Heart left ventricle (tissue), 16 donors: ENCODE measurements at regions not wholly inside any gene's neighbourhood (a gene's known extent, or its start where the extent isn't known, plus 50 kb on each side); places are given as distances from the start of the nearest gene placed in this dataset.

Experiments
- ATAC-seq, 4 donors: fragments of 200-7000 bp; cut with Tn5 transposase; one replicate each; pipeline ENCODE4 v1.9.1; 2020 to 2022; ENCODE audit warnings: moderate library complexity in 4 of 4, mild to moderate bottlenecking in 3 of 4, moderate number of reproducible peaks in 1 of 4
- DNase-seq, 5 donors: peaks; one replicate each; pipeline ENCODE4 v3.0.0-alpha.2; 2020
- H3K27ac ChIP-seq, 12 donors: fragments of 200-600 bp; sonication (generic) in 4 of 12; one replicate each; pipeline versions ENCODE4 v1.5.0 to v1.8.0; 2016 to 2022; ENCODE audit warnings: mild to moderate bottlenecking in 2 of 12
- H3K27me3 ChIP-seq, 9 donors: fragments of 200-600 bp; sonication (generic) in 2 of 9; one replicate each; pipeline versions ENCODE4 v1.5.1 to v1.8.0; 2016 to 2022; ENCODE audit warnings: mild to moderate bottlenecking in 3 of 9
- H3K36me3 ChIP-seq, 9 donors: fragments of 200-600 bp; sonication (generic) in 2 of 9; one replicate each; pipeline versions ENCODE4 v1.5.0 to v1.8.0; 2018 to 2022; ENCODE audit warnings: mild to moderate bottlenecking in 2 of 9
- H3K4me1 ChIP-seq, 12 donors: fragments of 200-600 bp; sonication (generic) in 4 of 12; one replicate each; pipeline versions ENCODE4 v1.5.0 to v1.8.0; 2016 to 2022; ENCODE audit warnings: mild to moderate bottlenecking in 3 of 12
- H3K4me3 ChIP-seq, 12 donors: fragments of 200-600 bp; sonication (generic) in 4 of 12; one replicate each; pipeline versions ENCODE4 v1.5.0 to v1.8.0; 2017 to 2022; ENCODE audit warnings: mild to moderate bottlenecking in 9 of 12, moderate library complexity in 4 of 12
- H3K9me3 ChIP-seq, 12 donors: fragments of 200-600 bp; sonication (generic) in 4 of 12; one replicate each; pipeline versions ENCODE4 v1.5.0 to v1.8.0; 2016 to 2022; ENCODE audit warnings: mild to moderate bottlenecking in 1 of 12
- POLR2A ChIP-seq, 2 donors: fragments of 450-650 bp; IDR thresholded peaks; one replicate each; pipeline ENCODE4 v1.6.1; 2017; ENCODE audit warnings: antibody characterized with exemption in 2 of 2, mild to moderate bottlenecking in 2 of 2, moderate library complexity in 2 of 2
- WGBS, 4 donors: extraction: QIAGEN DNeasy Blood & Tissue Kit in 2 of 4; methylation state at CpG; one replicate each; pipeline versions ENCODE4 v1.1.5 to v1.1.7; 2013 to 2018; 5-methylcytosine and 5-hydroxymethylcytosine counted together
- intact Hi-C, 10 donors: fragments of 100-400 bp; cut with DNase I; formaldehyde crosslinking; loops; one replicate each; pipeline versions ENCODE4 v1.11.1 to v1.14.2; 2022
- TF ChIP-seq, protein P1 (sequence below), 12 donors: fragments of 200-600 bp; sonication (generic) in 4 of 12; IDR thresholded peaks; one replicate each; pipeline versions ENCODE4 v1.5.0 to v1.8.0; 2018 to 2022; ENCODE audit warnings: antibody characterized with exemption in 12 of 12, mild to moderate bottlenecking in 5 of 12
- donor health status: ischemic (EF 13 %, LVEDD 7.1; RV severe dilation, severe dysfunction).
- donor health status: healthy with polysubstance abuse.
- donor health status: DM: no; HTN: yes; CAD: no.
- donor health status: DM: no; HTN: no; CAD: no.
- donor health status: ischemic (EF 25% LVEDD 6.9; RV normal size, moderate dysfunction).
- donor health status: ischemic (EF 25% LVEDD 5.7; RV mildly dilated, moderate dysfunction).
- donor health status: healthy.
- donor health status: DM: yes; HTN: yes; CAD: no.
- donor health status: ischemic (EF 35%, LVEDD 5.7; RV mildly dilated, moderate dysfunction).
- donor health status: nonischemic (EF 11% LVEDD 7.7; RV severe dilation, severe dysfunction).
- donor health status: DM: yes; HTN: yes; CAD: no.
- donor health status: PGD.
- donor health status: ischemic (EF 29% LVEDD 5.4; RV normal size, mild dysfunction).
- donor health status: nonischemic (EF 23%, LVEDD 6.1; RV moderate dilation, normal function).

DNA sequence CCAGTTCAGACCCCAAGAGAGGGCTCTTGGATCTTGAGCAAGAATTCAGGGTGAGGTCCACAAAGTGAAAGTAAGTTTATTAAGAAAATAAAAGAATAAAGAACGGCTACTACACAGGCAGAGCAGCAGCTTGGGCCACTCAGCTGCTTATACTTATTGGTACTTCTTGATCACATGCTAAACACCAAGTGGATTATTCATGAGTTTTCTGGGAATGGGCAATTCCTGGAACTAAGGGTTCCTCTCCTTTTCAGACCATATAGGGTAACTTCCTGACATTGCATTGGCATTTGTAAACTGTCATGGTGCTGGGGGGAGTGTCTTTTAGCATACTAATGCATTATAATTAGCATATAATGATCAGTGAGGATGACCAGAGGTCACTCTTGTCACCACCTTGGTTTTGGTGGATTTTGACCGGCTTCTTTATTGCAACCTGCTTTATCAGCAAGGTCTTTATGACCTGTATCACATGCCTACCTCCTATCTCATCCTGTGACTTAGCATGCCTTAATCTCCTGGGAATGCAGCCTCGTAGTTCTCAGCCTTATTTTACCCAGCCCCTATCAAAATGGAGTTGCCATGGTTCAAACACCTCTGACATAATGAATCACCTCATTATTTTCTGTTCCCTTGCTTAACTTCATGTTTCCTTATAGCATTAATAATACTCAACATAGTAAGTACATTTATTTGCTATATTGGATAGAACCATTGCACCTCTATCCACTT is 476.3 kb downstream of the DTHD1 start:
- Histone ChIP-seq H3K27ac (no peak overlapping the region), H3K9me3 (peaks cover 0 to 3% (median 0%) of the 10 kb centered on the region in 12 donors), H3K4me1 (no peaks in the 10 kb centered on the region), H3K27me3 (no peaks in the 10 kb centered on the region), H3K36me3 (no peaks in the 10 kb centered on the region), H3K4me3 (no peak overlapping the region)
- 51 to 64% (median 55%) methylated on average over 3 of the region's 3 CpGs for WGBS, 4 donors
- DNase-seq (no peak), ATAC-seq (no peak)
- intact Hi-C loops, result no loop called here
- TF ChIP-seq, protein P1, sequence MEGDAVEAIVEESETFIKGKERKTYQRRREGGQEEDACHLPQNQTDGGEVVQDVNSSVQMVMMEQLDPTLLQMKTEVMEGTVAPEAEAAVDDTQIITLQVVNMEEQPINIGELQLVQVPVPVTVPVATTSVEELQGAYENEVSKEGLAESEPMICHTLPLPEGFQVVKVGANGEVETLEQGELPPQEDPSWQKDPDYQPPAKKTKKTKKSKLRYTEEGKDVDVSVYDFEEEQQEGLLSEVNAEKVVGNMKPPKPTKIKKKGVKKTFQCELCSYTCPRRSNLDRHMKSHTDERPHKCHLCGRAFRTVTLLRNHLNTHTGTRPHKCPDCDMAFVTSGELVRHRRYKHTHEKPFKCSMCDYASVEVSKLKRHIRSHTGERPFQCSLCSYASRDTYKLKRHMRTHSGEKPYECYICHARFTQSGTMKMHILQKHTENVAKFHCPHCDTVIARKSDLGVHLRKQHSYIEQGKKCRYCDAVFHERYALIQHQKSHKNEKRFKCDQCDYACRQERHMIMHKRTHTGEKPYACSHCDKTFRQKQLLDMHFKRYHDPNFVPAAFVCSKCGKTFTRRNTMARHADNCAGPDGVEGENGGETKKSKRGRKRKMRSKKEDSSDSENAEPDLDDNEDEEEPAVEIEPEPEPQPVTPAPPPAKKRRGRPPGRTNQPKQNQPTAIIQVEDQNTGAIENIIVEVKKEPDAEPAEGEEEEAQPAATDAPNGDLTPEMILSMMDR (IDR thresholded peaks at IDR 0.05), result no peak
- no peak for TF ChIP-seq POLR2A (IDR thresholded peaks at IDR 0.05)

DNA sequence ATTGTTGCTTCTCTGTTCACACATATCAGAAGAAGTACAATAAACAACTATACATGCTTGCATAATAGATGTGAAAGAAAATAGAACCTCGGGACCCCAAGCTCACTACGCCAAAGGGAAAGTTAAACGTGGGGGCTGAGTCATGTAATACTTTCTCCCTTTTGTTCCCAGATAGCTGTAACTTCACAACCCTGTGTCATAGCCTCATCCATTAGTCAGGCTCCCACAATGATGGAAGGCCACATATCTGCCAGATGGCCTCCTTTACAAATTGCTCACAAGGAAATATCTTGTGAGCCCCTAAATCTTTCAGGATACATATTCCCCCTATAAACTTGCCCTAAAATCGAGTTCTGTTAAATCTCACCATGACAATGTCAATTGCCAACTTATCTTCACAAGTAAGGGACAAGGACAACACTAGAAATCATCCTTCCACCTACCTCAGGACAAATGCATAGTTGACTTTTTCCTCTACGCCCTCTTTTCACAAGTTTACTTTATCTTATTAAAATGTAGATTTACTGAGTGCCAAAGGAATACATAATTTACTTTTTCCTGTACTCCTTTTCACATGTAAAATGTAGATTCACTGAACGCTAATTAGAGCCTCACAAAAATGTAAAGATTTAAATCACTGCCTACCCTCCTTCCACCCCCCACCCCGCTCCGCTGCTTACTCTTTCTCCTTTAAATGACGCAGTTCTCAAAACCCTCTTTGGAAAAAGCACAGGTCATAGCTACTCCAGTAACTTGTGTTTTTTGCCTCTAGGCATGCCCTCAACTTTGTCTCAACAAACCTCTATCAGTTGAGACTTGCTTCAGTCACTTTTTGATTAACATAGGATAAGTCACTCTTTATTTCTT is 477.1 kb downstream of the DTHD1 start:
- DNase-seq, result no peak
- WGBS, 4 donors, result 63 to 70% (median 69%) methylated on average over 9 of the region's 9 CpGs

GRCh38 chr4:36761607-36762006 is 480.2 kb downstream of the DTHD1 start:
- WGBS, 4 donors, result 66 to 75% (median 71%) methylated on average over 4 of the region's 4 CpGs

More for the DNA sequence above, 477.1 kb downstream of the DTHD1 start:
- Histone ChIP-seq H3K4me1 (no peaks in the 10 kb centered on the region), H3K27me3 (no peaks in the 10 kb centered on the region), H3K36me3 (no peaks in the 10 kb centered on the region), H3K27ac (no peak overlapping the region), H3K9me3 (peaks cover 0 to 3% (median 0%) of the 10 kb centered on the region in 12 donors), H3K4me3 (no peak overlapping the region)
- intact Hi-C loops, result no loop called here
- TF ChIP-seq POLR2A (IDR thresholded peaks at IDR 0.05), result no peak
- TF ChIP-seq, protein P1 (IDR thresholded peaks at IDR 0.05), result no peak
- ATAC-seq, result no peak

More at GRCh38 chr4:36761607-36762006, 480.2 kb downstream of the DTHD1 start:
- intact Hi-C loops, result no loop called here
- Histone ChIP-seq H3K4me3 (no peak overlapping the region), H3K9me3 (no peaks in the 10 kb centered on the region), H3K36me3 (no peaks in the 10 kb centered on the region), H3K27me3 (no peaks in the 10 kb centered on the region), H3K4me1 (no peaks in the 10 kb centered on the region), H3K27ac (no peak overlapping the region)
- TF ChIP-seq, protein P1 (IDR thresholded peaks at IDR 0.05), result no peak
- no peak for TF ChIP-seq POLR2A (IDR thresholded peaks at IDR 0.05)
- ATAC-seq (no peak), DNase-seq (no peak)
